Activated CD8-positive, alpha-beta memory T cell treated with anti-CD3 and anti-CD28 coated beads for 48 hours (primary cell): ENCODE measurements at regions not wholly inside any gene's neighbourhood (a gene's known extent, or its start where the extent isn't known, plus 50 kb on each side); places are given as distances from the start of the nearest gene placed in this dataset.

ENCODE experiments used
- DNase-seq, 3 experiments: peaks; one replicate each; pipeline ENCODE4 v3.0.0-alpha.2; 2020; ENCODE audit warnings: low read depth in 2 of 3, low spot score in 2 of 3

DNA sequence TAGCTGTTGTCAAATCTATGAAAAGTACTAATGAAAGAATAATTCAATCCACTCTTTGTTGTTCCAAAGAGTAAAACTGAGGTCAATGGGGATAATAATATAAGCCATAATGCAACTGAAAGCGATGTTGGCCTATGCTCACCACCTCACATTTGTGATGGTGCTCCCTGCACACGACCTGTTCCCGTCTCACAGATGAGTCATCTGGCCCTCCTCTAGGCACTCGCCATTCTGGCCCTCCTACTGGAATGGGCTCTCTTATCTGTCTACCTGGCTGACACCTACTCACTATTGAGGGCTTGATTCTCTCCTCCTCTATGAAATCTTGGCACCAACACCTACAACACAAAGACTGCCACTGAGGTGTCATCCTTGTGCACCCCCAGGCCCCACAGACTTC lies 585.9 kb upstream of the ID2 start:
- DNase-seq = no peak

DNA sequence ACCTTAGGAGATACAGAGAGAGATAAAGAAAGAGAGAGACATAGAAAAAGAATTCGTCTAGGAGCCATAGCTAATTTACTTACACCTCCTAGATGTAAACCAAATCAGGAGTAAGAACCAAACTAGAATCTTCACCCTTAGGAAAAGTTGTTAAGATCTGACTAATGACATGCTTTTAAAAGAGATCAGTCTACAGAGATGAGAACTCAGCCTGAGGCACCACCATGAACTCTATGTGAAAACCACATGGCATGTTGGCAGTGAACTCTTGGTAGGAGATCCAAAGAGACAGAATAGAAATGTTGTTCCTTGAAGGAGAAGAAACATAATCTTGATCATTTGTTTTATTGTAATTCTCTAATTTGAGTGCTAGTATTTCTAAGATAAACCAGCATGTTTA lies 585.4 kb upstream of the ID2 start:
- DNase-seq = no peak

DNA sequence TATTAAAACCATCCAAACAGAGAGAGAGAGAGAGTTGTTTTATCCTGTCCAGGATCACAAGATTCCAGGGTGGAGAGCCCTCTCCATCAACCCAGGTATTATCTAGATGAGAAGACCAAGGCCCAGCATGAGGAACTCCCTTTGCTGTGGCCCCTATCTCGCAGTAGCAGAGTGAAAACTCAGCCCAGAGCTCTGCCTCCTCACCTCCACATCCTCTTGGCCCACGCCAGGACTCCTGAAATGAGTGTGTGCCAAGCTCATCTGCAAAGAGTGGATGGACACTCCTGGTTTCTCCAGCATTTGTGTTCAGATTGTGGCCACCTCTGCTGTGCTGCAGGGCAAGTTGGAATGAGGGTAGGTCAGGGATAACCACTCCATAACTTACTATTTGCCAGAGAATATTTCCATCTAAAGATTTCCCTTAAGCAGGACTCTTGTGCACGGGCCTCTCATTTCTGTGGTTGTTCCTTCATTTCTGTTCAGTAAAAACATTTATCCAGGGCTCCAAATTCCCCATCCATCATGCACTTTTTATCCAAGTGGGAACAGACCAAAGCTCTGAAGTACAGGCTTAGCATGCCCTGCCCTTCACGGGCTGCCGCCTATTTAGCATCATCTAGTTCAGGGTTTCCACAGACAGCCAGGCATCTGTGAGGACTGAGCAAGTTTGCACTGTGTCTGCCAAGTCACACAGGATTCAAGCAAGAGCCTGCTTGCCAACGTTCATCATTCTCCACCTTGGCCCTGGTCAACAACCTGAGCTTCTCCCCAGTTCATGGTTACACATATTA lies 583.2 kb upstream of the ID2 start:
- DNase-seq = no peak

DNA sequence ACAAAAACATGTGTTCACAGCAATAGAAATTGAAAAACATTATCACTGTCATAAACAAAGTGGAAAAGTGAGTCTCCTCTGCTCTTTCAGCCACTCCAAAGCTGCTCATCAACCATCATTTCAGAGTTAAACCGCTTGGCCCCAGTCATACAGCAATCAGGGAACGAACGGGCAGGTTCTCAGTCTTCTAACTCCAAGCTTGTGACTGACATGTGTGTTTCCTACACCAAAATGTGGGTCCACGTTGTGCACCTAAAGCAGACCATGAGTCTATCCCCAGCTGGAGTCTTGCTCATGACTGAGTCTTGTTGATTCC lies 582.6 kb upstream of the ID2 start:
- DNase-seq = no peak

DNA sequence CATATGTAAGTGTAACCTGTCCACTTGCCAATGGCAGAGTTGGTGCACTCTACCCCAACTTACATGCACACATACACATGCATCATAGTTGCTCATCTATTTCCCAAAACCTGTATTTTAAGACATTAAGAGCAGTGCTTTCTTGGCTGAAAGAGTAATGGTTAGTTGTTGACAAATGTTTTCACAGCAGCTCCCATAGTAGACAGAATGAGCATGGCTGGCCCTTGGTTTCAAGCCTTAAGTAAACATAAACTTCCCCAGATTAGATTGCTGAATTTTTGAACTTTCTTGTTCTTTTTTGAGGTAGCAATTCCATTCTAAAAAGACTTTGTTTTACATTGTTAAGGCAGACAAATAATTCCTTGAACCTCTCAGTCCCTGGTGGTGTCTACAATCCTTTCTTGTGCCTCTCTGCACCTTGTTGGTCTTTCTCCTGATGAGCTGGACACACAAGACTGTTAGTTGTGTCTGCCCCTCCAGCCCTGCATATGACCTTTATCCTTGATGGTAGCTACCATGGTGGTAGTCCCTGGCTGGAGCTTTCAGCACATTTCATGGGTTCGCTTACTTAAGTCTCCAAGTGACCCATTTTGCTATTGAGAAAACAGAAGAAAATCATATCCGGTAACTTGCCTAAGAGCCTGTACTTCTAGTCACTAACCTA lies 580.1 kb upstream of the ID2 start:
- DNase-seq = no peak

DNA sequence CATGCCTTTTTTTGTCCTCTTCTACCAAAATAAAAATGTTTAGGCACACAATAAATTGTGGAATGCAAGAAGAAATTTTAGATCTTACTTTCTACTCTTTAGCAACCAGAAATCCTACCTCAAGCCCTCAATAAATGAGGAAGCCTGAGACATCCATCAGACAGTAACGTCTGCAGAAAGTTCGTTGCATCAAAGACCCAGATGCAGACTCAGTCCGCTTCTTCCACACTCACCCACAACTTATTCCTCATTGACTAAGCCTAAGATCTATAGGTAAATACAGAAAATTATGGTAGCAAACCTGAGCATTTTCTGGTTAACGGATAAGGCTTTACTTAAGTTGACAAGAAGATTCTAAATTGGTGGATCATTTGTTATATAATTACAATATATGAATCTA lies 579.4 kb upstream of the ID2 start:
- DNase-seq = no peak

DNA sequence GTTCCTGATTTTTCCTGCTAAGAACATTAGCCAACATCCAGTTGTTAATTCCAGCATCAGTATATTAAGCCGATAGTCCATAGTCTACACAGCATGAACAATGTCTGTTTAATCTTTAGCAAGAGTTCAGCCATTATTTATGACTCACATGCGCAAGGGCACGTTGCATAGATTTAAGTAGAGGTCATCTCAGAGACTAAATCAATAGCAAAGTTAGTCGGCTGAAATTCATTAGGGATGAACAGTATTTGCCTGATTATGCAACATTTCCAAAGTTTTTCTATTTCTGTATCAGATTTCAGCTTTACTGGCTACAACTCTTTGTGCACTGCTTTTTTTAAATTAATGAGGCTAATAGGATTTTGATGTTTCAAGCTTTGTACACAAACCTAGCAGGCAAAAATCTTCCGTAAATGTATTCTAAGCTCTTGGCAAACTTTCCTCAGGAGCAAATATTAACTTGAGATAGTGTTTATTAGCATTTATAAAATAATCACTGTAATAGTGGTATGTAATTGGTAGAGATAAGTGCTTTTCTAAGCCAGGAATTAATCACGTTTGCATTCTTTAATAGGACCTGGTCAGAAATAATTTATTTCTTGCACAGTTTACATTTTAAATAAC lies 578.7 kb upstream of the ID2 start:
- no peak for DNase-seq

DNA sequence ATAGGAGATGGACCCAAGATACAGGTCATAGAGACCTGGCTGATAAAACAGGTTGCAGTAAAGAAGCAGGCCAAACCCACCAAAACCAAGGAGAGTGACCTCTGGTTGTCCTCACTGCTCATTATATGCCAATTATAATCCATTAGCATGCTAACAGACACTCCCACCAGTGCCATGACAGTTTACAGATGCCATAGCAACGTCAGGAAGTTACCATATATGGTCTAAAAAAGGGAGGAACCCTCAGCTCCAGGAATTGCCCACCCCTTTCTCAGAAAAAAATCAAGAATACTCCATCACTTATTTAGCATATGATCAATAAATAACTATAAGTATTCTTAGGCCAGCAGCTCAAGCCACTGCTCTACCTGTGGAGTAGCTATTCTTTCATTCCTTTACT lies 574.7 kb upstream of the ID2 start:
- no peak for DNase-seq

DNA sequence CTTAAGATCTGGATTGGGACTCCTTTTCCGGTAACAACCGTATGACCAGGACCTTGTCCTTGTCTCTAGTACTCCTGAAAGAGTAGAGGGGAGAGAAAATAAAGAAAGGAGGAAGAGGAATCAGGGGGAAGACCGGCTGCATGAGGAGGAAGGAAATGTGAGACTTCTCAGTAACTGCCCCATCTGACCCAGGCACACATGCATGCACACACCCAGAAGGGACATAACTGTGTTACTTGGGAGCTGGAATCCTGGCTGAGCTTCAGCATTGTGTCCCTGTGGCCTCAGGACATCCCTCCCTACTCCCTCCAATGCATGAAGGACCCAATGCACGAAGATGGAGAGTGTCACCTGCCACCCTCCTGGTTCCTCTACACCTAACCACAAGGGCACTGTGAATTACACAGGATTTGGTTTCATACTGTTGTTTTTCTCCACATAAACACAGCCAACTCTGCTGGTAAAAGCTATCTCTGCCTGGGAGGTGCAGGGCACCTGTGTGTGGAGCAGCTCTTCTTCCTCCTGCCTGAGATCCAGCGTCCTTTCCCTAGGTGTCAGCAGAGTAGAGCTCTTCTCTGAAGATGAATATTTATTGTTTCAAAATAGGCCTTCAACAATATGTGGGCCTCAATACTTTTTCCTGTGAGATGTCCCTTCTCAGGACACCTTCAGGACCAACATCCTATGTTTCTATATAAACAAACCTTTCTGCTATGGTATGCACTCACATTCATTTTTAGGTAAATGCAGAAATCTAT lies 574.1 kb upstream of the ID2 start:
- no peak for DNase-seq

DNA sequence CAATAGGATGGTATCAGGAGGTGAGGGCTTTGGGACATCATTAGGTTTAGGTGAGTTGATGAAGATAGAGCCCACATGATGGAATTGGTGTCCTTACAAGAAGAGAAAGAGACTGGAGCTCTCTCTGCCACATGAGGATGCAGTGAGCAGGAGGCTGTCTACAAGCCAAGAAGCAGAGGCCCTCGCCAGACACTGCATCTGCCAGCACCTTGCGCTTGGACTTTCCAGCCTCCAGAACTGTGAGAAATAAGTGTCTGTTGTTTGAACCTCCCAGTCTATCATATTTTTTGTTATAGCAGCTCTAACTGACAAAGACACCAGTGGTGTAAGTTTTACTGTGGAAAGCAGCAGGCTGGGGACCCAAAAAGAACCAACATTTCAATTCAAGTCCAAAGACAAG lies 571.1 kb upstream of the ID2 start:
- DNase-seq = no peak

DNA sequence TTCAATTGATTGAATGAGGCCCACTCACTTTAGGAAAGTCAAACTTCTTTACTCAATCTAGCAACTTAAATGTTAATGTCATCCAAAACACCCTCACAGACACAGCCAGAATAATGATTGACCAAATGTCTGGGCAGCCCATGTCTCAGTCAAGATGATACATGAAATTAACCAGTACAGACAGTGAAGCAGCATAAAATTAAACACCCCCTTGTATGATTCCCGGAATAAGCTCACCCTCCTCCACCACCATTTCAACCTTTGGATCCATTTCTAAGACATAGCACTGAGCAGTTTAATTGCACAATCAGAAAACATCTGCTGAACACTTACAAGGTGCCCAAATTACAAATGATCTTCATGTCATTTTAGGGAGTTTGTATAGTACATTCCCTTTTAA lies 570.7 kb upstream of the ID2 start:
- no peak for DNase-seq

DNA sequence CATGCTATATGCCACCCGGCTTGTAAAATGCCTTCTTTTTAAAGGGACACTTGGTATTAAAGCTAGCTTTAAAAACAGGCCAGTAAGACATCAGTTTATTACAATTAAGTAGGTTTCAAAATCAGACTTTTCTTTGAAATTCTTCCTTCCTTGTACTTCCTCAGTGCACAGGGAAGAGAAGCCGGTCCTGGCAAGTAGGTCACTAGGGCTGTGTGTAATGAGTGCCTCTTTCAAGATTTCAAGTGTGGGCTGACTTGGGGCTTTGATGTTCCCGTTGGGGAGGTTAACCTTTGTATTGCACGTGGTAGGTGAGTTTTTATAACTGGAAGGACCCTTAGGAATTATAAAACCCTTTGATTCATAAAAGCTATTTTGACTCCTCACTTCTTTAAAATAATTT lies 566.4 kb upstream of the ID2 start:
- DNase-seq = no peak

DNA sequence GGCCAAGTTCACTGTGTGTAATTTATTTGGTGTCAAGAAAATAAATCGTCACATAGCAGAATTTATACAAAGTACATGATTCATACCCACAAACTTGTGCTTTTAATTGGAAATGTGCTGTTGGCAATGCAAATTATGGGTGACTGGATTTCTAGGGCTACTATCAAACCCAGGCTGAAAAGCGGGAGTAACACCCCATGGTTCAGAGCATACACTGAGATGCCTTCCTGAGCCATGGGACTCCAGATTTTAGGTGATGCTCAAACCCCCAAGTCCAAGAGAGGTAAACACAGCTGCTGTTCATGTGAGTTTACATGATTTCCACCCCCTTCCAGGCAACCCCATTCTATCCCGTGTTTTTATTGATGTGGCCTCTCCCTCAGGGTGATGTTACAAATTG lies 565.9 kb upstream of the ID2 start:
- no peak for DNase-seq

DNA sequence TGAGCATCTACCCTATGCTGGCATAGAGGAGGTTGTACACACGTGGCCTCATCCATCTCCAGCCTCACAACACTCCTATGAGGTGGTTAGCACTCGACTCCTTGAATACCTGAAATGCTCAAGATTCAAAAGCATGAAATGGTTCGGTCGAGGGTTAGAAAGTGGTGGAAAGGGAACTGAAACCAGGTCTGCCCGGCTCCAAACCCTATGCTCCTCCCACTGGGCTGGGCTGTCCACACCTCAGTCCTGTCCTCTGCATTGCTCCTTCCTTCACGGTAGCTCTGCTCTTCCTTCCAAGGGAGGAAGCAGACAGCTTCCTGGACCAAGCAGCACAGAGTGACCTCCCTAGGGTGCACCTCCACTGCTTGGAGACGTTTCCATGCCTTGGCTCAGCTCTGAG lies 565.2 kb upstream of the ID2 start:
- no peak for DNase-seq

DNA sequence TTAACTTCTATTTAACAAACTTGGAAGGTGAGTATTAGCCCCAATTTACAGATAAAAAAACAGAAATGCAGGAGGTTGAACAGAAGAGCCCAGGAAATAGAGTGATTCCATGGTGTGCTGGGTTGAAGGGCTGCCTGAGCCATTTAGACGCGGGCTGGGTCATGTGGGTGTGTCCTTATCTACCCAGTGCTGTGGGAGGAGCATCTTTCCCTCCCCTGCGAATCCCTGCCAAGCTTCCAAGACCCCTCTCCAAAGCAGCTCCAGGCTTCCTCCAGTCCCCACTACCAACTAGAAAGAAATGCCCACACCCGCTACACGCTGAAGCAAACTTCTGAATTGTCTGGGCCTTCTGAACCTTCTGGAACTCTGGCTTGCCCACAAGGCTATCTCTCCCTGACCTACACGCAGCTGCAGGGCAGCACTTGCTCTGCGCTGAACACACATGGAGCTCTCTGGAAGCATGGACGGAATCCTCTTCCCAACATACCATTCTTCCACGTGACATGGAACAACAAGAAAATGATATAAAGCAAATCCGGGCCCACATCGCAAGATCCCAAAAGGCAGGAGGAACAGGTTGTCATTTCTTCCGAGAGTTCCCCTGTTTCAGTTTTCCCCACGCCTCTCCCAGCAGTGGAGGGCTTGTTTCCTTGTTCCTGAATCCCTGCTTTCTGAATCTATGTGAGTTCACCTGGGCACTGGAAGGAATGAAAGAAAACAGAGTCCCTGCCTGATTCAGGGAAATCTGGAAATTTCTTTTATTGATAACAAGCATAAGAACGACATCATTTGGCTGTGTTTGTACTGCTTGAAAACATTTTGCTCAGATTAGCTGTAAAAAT lies 562.7 kb upstream of the ID2 start:
- no peak for DNase-seq

DNA sequence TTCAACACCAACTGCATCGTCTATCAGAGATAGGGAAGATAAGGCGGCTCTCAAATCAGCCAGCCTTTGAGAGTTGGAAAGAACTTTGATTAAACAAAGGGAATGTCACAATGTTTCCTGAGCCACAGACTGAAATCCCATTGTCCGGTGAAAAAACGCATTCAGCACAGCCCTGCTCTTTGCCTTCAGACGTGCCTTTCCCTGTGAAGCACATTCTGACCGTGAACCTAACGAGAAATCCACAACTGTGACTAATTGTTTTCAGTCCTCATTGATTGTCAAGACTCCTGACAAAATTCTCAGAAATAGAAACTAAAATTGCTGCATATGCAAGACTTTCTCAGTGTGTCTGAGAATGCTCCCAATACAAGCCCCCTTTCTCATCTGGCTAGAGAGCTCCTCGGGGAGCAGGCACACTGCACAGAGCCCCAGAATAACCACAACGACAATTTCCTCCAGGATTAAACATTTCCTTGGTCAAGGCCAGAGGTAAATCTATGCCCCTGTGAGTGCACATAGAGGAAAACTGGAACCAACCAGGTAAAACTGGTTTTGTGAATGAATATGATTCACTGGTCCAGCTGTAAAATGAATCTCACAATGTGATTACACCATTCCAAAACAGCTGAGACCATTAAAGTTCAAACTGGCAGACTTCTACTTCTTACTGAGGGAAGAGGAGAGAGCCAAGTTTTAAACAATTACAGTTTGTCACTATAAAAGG lies 561.9 kb upstream of the ID2 start:
- DNase-seq = no peak

DNA sequence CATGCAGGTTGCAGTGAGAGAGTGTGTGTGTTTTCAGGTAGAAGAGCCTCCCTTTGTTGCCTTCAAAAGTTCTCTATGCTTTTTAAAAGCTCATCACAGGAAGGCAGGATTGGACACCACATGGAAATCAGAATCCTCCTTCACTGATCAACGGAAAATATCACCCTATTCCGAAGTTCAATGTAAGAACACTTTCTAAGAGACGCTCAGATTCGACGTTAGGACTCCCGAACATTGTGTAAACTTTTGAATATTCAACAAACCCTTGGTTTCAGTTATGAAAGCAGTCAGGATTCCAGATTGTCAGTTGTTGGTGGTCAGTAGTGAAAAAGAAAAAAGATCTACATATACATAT lies 561.4 kb upstream of the ID2 start:
- DNase-seq = no peak

DNA sequence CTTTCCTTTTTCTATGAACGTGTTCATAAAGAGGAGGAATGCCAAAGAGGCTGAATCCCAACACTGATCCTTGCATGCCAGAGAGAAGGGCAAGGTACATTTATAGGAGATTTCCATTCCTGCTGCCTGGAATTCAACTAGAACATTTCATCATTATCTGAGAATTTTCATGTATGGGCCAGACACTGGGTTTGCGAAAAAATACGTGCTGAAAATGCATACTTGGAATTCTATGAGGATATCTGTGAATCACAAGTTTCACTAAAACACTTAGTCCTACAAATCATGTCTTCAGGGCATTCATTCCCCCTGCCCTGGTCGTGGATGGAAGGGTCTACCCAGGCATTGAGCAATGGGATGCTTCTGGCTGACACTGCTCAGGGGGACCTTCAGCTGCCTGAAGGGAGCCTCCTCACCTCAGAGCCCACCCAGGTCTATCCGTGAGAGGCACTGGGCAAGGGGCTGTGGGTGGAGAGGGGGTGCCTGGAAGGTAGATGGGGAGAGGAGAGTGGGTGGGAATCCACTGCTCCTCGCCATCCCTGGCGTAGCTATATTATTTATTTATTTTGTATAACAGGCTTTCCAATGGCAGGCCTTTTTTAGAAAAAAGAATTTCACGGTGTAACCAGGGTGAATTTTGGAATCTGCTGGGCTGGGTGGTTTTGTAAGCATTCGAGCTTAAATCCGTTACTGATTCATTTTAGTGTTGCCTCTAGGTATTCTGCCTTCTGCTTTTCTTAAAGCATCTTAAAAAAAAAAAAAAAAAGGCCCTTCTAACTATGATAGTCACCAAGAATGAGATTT lies 560.6 kb upstream of the ID2 start:
- no peak for DNase-seq

DNA sequence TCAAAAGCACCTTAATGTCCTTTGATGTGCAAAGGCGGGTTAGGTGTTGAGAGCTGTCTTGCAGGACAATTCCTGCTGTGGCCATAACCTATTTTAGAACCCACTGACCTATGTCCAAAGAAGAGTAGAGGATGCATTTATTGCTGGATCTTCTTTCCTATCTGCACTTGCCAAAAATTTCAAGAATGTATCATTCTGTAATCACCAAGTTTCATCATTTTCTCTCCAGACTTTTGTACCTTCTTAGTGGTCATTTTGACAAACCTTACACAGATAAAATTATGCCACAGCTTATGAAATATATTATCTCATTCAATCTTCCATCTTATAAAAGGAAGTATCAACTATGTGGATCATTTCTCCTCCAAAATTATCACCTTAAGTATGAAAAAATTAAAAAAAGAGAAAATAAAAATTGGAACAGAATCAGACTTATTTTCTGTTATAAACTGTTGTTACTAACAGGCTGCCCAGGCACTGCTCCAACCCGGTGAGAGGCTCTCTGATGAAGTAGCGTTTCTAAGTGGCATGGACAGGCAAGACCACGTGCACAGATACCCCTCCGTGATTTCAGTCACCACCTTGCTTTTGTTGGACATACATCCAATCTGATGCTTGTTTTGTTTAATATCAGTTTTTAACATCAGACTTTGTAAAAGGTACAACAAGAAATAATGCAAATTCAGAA lies 559.9 kb upstream of the ID2 start:
- DNase-seq = no peak
